HG03457 (cell line): ENCODE measurements at regions not wholly inside any gene's neighbourhood (a gene's known extent, or its start where the extent isn't known, plus 50 kb on each side); places are given as distances from the start of the nearest gene placed in this dataset.
"Not testable (repeated sequence)": the region's sequence is repeated elsewhere in the genome, so short reads cannot be mapped to it uniquely, and the experiment has no call there.

Experiments used
- ATAC-seq: cut with Tn5 transposase; IDR thresholded peaks from one replicate; pipeline ENCODE4 v1.9.1; 2021; ENCODE audit warnings: moderate number of reproducible peaks; ENCODE audit not compliant: unreplicated experiment

DNA sequence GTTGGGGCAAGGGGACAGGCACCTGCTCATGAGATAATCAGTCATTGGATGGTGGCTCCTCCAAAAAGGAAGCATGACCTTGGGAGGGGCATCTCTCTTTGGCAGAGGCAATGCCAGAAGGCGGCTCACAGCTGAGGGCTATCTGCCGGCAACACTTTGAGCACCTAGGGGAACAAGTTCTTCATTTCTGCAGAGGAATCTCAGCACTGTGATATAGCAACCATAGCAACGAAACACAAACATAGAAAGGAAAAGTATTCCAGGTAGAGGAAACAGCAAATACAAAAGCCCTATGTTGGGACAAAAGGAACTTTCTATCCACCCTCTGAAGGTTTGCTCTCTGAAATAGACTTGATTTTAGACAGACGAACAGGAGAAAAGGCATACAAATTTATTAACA lies 89.1 kb upstream of the NEDD4L start:
- no peak for ATAC-seq

GRCh38 chr18:57953883-57954282 lies 90.1 kb upstream of the NEDD4L start:
- no peak for ATAC-seq

DNA sequence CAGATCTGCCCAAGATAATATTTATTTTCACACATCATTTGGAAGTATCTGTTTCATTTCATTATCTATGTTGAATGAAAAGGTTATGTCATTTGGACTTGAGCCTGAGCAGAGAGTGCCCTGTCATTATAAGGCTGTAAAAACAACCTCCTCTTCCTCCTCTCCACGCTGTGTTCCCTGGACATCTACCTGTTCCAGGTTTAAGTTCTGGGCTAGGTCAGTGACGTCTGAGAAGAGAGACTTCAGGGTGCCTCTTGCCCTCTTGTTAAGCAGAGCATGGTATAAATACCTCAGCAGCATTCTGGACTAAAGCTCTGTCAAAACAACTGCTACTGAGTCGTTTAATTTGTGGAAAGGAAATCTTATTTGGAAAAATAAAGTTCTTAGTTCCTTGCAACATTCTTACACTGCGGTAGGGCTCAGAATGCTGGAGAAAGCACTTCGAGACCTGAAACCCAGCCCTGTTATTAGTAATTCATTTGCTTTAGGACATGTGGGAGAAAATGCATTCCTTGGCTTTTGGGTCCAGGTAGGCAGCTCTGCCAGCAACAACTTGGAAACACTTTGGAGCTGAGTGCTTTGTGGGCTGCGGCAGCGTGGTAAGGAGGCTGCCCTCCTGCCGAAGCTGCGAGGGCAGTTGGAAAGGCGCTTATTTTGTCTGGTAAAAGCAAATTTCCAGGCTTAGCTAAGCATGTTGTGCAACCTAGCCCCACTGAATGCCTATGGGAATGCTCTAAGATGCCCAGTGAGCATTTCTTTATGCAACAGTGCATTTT lies 91.8 kb upstream of the NEDD4L start:
- ATAC-seq: no peak

DNA sequence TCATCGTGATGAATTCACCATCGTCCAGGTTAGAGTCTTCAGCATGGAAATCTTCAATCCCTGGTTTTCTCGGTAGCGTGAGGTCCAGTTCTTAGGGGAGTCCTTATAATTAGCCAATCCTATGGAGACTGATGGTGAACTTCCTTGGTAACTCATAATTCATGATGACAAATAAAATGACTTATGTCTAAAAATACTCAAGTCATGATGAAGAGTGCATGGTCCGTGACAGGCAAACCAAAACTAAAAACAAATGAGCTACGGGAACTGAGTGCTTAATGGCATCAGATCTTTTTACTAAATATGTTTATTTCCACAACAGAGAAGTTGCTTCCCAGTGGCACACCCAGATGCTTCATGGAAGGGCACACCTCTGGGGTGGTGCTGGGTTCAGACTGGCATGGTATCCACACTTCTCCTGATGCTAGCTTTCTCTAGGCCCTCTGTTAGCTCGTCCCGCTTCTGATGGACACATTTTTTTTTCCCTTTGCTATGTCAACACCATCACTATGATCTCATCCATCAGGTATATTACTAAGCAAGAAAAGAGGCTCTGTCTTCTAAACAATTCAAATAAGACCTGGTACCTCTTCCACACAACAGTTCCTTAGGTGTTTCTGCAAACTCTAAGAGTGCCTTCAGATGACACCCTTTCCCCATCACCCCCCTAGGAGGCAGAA lies 92.8 kb upstream of the NEDD4L start:
- no peak for ATAC-seq

- no peak for ATAC-seq
Measured at GRCh38 chr18:57950542-57950941, 93.5 kb upstream of the NEDD4L start.

DNA sequence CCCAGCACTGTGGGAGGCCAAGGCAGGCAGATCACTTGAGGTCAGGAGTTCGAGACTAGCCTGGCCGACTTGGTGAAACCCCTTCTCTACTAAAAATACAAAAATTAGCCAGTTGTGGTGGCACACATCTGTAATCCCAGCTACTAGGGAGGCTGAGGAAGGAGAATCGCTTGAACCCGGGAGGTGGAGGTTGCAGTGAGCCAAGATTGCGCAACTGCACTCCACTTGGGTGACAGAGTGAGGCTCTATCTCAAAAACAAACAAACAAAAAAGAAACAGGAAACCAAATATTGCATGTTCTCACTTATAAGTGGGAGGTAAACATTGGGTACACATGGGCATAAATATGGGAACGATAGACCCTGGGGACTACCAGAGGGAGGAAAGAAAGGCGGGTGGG lies 94.7 kb upstream of the NEDD4L start:
- ATAC-seq: not testable (repeated sequence)

DNA sequence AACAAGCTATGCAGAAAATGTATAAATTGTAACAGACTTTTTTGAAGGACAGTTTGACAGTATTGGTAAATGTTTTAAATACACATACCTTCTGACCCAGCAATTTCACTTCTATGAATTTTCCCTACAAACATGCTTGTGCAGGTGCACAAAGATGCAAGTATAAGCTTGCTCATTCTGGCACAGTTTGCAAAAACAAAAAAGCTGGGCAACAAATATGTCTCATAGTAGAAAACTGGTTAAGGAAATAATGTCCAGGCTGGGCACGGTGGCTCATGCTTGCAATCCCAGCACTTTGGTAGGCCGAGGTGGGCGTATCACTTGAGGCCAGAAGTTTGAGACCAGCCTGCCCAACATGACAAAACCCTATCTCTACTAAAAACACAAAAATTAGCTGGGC lies 96.9 kb upstream of the NEDD4L start:
- ATAC-seq: no peak

GRCh38 chr18:57943723-57944122 lies 100.3 kb upstream of the NEDD4L start:
- ATAC-seq: no peak

DNA sequence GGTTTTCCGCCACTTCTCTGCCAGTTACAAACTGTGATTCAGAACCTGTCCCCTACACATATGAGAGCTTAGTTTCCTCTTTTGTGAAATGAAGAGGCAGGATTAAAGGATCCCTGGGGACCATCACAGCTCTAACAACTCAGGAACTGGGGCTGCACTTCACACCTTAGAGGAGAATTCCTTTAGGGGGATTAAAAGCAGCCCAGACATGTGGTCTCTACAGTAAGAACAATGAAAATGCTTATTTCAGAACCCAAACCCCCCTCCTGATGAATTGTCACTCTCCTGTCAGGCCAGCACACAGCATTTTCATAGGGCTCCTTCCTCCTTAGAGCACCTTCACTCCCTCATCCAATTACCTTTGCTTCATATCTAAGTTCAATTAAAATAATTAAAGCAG lies 101.5 kb upstream of the NEDD4L start:
- ATAC-seq: no peak

GRCh38 chr18:57941841-57942489 lies 102.1 kb upstream of the NEDD4L start:
- no peak for ATAC-seq

- ATAC-seq: no peak
Measured at GRCh38 chr18:57940166-57940660, 103.8 kb upstream of the NEDD4L start.

- not testable (repeated sequence) for ATAC-seq
Measured at GRCh38 chr18:57934375-57934774, 109.7 kb upstream of the NEDD4L start.

DNA sequence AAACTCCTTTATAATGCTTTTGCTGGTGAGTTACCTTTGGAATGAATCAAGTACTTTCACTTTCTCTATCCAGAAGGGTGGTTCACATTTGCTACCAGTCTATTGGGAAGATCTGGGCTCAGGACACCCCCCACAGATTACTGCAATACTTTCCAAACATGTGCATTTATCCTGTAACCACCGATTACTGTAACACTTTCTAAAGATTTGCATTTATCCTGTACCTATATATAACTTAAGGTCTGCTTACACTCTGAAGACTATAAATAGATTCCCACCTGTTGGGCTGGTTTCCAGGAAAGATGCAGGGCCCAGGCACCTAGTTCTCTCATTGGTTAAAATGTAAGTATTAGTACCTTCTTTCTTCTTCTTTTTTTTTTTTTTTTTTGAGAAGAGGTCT lies 113.0 kb upstream of the NEDD4L start:
- ATAC-seq: no peak

- ATAC-seq: no peak
Measured at GRCh38 chr18:57930476-57930875, 113.5 kb upstream of the NEDD4L start.

DNA sequence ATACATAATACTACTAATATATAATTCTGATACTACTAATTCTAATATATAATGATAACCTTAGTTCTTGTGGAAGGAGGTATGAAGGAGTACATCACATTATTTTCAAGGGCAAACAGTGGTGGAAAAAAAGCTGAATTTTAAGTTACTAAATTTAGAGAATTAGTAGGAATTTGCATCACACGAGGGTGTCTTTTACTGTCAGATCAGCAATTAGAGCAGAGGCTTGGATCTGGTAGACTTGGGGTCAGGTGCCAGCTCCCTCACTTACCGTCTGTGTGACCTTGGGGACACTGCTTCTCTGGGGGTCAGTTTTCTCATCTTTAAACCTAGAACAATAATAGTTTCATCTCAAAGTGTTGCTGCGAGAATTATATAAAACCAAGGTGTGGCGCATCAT lies 114.1 kb upstream of the NEDD4L start:
- no peak for ATAC-seq

DNA sequence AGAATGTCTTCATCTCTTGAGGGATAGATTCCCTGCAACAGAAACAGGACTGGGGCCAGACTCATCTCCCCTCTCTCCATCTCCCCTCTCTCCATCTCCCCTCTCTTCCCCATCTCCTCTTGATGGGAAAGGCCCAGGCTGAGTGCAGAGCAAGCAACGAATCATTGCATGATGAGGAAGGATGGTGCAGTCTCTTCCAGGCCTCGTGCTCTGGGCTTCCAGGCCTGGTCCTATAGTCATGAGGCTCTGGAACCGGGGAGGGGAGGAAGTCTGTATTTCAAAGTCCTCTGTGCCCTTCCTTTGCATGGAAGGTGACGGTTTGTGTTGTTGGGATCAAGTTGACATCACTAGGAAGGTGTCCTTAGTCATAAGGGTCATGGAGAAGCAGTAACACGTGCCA lies 115.6 kb upstream of the NEDD4L start:
- ATAC-seq: no peak

DNA sequence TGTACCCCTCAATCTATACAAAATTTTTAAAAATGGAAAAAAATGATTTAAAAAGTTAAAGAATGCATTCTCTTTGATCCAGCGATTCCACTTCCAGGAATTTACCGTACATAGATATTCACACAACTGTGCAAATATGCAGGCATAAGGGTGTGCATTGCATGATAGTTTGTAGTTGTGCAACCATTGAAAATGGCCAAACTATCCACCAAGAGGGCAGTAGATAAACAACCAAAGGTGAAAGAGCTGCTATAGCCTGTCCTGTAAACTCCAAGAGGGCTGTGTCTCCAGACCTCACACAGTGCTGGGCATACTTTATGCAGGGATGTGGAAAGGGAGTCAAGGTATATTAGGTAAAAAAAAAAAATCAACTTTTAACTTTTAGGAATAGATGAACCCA lies 116.5 kb upstream of the NEDD4L start:
- ATAC-seq: no peak

DNA sequence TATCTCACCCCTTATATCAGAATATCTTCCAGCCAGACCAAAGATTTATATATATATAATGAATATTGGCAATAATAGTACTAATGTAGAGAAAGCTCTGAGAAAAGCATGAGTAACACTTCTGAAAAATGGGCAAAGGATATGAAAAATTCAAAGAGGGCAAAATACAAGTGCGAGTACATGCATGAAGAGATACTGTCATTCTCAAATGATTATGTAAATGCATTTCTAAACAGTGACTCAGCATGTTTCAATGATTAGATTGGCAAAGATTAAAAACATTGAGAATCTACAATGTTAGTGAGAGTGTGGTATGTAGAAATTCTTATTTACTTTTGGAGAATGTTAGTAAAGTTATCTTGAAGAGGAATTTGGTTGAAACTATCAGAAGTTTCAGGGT lies 118.3 kb upstream of the NEDD4L start:
- no peak for ATAC-seq

GRCh38 chr18:57923611-57924010 lies 120.4 kb upstream of the NEDD4L start:
- ATAC-seq: no peak

DNA sequence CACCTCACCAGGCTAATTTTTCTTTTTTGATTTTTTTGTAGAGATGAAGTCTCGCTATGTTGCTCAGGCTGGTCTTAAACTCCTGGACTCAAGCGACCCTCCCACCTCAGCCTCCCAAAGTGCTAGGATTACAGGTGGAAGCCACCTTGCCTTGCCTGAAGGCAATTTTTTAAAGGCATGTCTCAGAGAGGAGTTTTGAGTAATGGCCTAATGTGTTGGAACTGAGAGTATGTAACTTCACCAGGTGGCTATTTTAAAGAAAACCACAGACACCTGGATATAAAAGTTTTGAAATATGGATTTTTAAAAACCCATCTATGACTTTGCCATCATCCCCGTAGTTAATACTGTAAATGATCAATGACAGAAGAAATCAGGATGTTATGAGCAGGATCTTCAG lies 119.8 kb upstream of the ATP8B1 start:
- ATAC-seq: no peak

DNA sequence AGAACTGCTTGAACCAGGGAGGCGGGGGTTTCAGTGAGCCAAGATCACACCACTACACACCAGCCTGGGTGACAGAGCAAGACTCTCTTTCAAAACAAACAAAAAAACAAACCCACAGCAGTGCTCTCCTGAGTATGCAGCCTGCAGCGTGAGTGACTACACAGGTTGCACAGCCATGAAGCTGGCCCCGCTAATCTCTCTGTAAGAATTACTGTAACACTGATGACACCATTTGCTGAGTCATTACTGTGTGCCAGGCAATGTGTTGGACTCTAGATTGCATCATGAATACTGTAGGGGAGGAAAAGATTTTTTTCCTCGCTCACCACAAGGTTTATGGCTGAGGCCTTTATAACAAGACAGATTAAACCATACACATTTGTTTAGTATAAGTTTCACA lies 118.6 kb upstream of the ATP8B1 start:
- no peak for ATAC-seq

DNA sequence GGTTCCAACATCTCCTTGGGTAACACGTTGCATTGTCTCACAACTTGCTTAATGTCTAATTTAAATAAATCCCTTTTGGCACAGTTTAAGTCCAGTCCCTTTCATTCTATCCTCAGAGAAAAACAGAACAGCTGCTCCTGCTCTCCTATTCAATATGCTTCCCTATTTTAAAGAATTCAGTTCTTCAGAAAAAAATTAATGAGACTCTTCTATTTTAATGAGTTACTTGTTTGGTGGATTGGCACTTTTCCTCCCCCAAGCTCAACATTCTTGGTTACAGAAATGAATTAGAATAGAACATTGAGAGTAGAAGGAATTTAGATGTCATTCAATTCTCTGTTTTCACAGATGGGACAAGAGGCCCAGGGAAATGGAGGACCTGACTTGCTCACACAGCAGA lies 116.9 kb upstream of the ATP8B1 start:
- ATAC-seq: no peak
